IMR-90 (cell line): ENCODE measurements at regions not wholly inside any gene's neighbourhood (a gene's known extent, or its start where the extent isn't known, plus 50 kb on each side); places are given as distances from the start of the nearest gene placed in this dataset.

Experiments used
- ATAC-seq: fragments of 200-7000 bp; cut with Tn5 transposase; 2 replicates; pipeline ENCODE4 v1.9.1; 2020; ENCODE audit warnings: low read depth, mild to moderate bottlenecking, moderate library complexity
- BruUV-seq: library from RNA; stranded (reverse); fragments of 400-500 nt; replicated peaks from 2 replicates; lab custom pipeline; 2021; lab: Mats Ljungman, UMichigan
- CTCF ChIA-PET: fragments of 300-600 bp; formaldehyde crosslinking; extraction: SDS; loops from one replicate; lab custom pipeline; 2021; ENCODE audit warnings: antibody characterized with exemption; lab: Yijun Ruan, JAX
- POLR2A ChIA-PET: fragments of 300-600 bp; sonication (Branson Sonifier 250); formaldehyde crosslinking; loops from one replicate; lab custom pipeline; 2022; ENCODE audit warnings: antibody characterized with exemption; ENCODE audit not compliant: unreplicated experiment; lab: Charles Lee
- DNase-seq: peaks from one replicate; pipeline ENCODE4 v3.0.0; 2013
- H2AFZ ChIP-seq: replicated peaks from 2 replicates; pipeline ENCODE3; 2013; ENCODE audit warnings: low read length, mild to moderate bottlenecking; ENCODE audit not compliant: poor library complexity
- H2AK5ac ChIP-seq: 2 replicates; pipeline ENCODE4 v1.6.1; 2013; ENCODE audit warnings: low read depth, low read length, inconsistent platforms
- H2AK9ac ChIP-seq: replicated peaks from 2 replicates; pipeline ENCODE3; 2013; ENCODE audit warnings: mild to moderate bottlenecking, low read depth, low read length, moderate library complexity; ENCODE audit not compliant: poor library complexity
- H2BK120ac ChIP-seq: 2 replicates; pipeline ENCODE4 v1.6.1; 2013; ENCODE audit warnings: low read depth, low read length, inconsistent platforms
- H2BK15ac ChIP-seq: 3 replicates; pipeline ENCODE4 v1.6.1; 2013; ENCODE audit warnings: low read depth, low read length, inconsistent platforms
- H2BK20ac ChIP-seq: 2 replicates; pipeline ENCODE4 v1.6.1; 2013; ENCODE audit warnings: low read depth, mild to moderate bottlenecking, inconsistent platforms, low read length, moderate library complexity
- H2BK5ac ChIP-seq: 2 replicates; pipeline ENCODE4 v1.6.1; 2013; ENCODE audit warnings: mild to moderate bottlenecking, low read depth, low read length, inconsistent platforms; ENCODE audit not compliant: poor library complexity, severe bottlenecking
- H3K14ac ChIP-seq: replicated peaks from 2 replicates; pipeline ENCODE4 v1.6.1; 2013; ENCODE audit warnings: low read depth, low read length, inconsistent platforms
- H3K18ac ChIP-seq: 2 replicates; pipeline ENCODE4 v1.6.1; 2013; ENCODE audit warnings: low read depth, low read length, control low read depth
- H3K23ac ChIP-seq: 2 replicates; pipeline ENCODE4 v1.6.1; 2013; ENCODE audit warnings: low read depth, low read length, inconsistent platforms
- H3K27ac ChIP-seq: 2 replicates; pipeline ENCODE4 v1.5.1; 2013; ENCODE audit warnings: mild to moderate bottlenecking, control low read depth, low read length; ENCODE audit not compliant: insufficient read depth
- H3K27me3 ChIP-seq: 2 replicates; pipeline ENCODE4 v1.6.1; 2013; ENCODE audit warnings: low read length; ENCODE audit not compliant: control insufficient read depth, insufficient read depth
- H3K36me3 ChIP-seq: 2 replicates; pipeline ENCODE4 v1.6.1; 2013; ENCODE audit warnings: low read length, mixed read lengths; ENCODE audit not compliant: control insufficient read depth, insufficient read depth
- H3K4ac ChIP-seq: 2 replicates; pipeline ENCODE4 v1.6.1; 2013; ENCODE audit warnings: low read depth, low read length, inconsistent platforms
- H3K4me1 ChIP-seq: 2 replicates; pipeline ENCODE4 v1.6.1; 2013; ENCODE audit warnings: low read length, mixed read lengths; ENCODE audit not compliant: control insufficient read depth, insufficient read depth
- H3K4me2 ChIP-seq: 2 replicates; pipeline ENCODE4 v1.6.1; 2013; ENCODE audit warnings: low read depth, mild to moderate bottlenecking, control low read depth, low read length, moderate library complexity
- H3K4me3 ChIP-seq: 2 replicates; pipeline ENCODE4 v1.5.1; 2013; ENCODE audit warnings: low read depth, mild to moderate bottlenecking, control low read depth, low read length, moderate library complexity; ENCODE audit not compliant: insufficient read depth
- H3K56ac ChIP-seq: 2 replicates; pipeline ENCODE4 v1.6.1; 2013; ENCODE audit warnings: low read length, inconsistent platforms; ENCODE audit not compliant: insufficient read depth; ENCODE audit errors: extremely low read depth
- H3K79me1 ChIP-seq, 2 experiments: 2 replicates each; pipeline ENCODE4 v1.6.1; 2013; ENCODE audit warnings: low read length in 2 of 2, inconsistent platforms in 1 of 2, low read depth in 1 of 2
- H3K9ac ChIP-seq: 2 replicates; pipeline ENCODE4 v1.6.1; 2013; ENCODE audit warnings: low read depth, low read length, control low read depth
- H3K9me1 ChIP-seq: 2 replicates; pipeline ENCODE4 v1.6.1; 2013; ENCODE audit warnings: low read length, inconsistent platforms; ENCODE audit not compliant: insufficient read depth
- H3K9me3 ChIP-seq: 2 replicates; pipeline ENCODE4 v1.6.1; 2013; ENCODE audit warnings: low read length; ENCODE audit not compliant: control insufficient read depth, insufficient read depth
- H4K20me1 ChIP-seq: 2 replicates; pipeline ENCODE4 v1.6.1; 2013; ENCODE audit warnings: low read length, inconsistent platforms; ENCODE audit not compliant: insufficient read depth
- H4K5ac ChIP-seq: 2 replicates; pipeline ENCODE4 v1.6.1; 2013; ENCODE audit warnings: mild to moderate bottlenecking, low read depth, low read length, control low read depth
- H4K8ac ChIP-seq, 2 experiments: 2 replicates each; pipeline ENCODE4 v1.6.1; 2013; ENCODE audit warnings: low read depth in 2 of 2, low read length in 2 of 2, control low read depth in 1 of 2, inconsistent platforms in 1 of 2
- H4K91ac ChIP-seq: 2 replicates; pipeline ENCODE4 v1.6.1; 2013; ENCODE audit warnings: low read depth, low read length, inconsistent platforms; ENCODE audit not compliant: insufficient read depth
- BHLHE40 ChIP-seq: fragments of 150-350 bp; IDR thresholded peaks from 2 replicates; pipeline ENCODE4 v1.6.1; 2016; ENCODE audit warnings: mild to moderate bottlenecking, low read depth, low read length
- CEBPB ChIP-seq: IDR thresholded peaks from 2 replicates; pipeline ENCODE4 v1.6.1; 2012; ENCODE audit warnings: low read depth, low read length, improper control_type of control experiment
- CHD1 ChIP-seq: IDR thresholded peaks from 2 replicates; pipeline ENCODE4 v1.6.1; 2012; ENCODE audit warnings: low read depth, low read length, improper control_type of control experiment
- FOS ChIP-seq: fragments of 150-350 bp; IDR thresholded peaks from 2 replicates; pipeline ENCODE4 v1.6.1; 2016; ENCODE audit warnings: low read depth, low read length
- MAFK ChIP-seq: IDR thresholded peaks from 2 replicates; pipeline ENCODE4 v1.6.1; 2012; ENCODE audit warnings: low read depth, low read length, improper control_type of control experiment
- MAZ ChIP-seq: IDR thresholded peaks from 2 replicates; pipeline ENCODE4 v1.6.1; 2012; ENCODE audit warnings: low read depth, mild to moderate bottlenecking, low read length, improper control_type of control experiment, moderate library complexity, borderline replicate concordance
- NFE2L2 ChIP-seq: fragments of 150-350 bp; IDR thresholded peaks from 2 replicates; pipeline ENCODE4 v1.6.1; 2016; ENCODE audit warnings: low read depth, mild to moderate bottlenecking, low read length
- POLR2A ChIP-seq: IDR thresholded peaks from 2 replicates; pipeline ENCODE4 v1.6.1; 2012; ENCODE audit warnings: mild to moderate bottlenecking, low read depth, low read length
- RFX5 ChIP-seq: IDR thresholded peaks from 2 replicates; pipeline ENCODE4 v1.8.0; 2012; ENCODE audit warnings: low read depth, mild to moderate bottlenecking, low read length, moderate library complexity
- WGBS, 2 experiments: methylation state at CpG; one replicate each; pipeline versions ENCODE4 v1.1.5 to v1.1.7; 2013; ENCODE audit warnings: missing lambda C conversion rate in 2 of 2; ENCODE audit not compliant: insufficient read length in 1 of 2; ENCODE audit errors: extremely low coverage in 2 of 2; 5-methylcytosine and 5-hydroxymethylcytosine counted together
- dilution Hi-C: fragments of 300-500 bp; cut with HindIII; formaldehyde crosslinking; loops from one replicate; pipeline ENCODE4 v1.14.3; 2018; ENCODE audit warnings: low sequenced_read_pairs; ENCODE audit not compliant: unreplicated experiment
- in situ Hi-C: fragments of 300-500 bp; cut with MboI; formaldehyde crosslinking; loops from 3 replicates; pipeline ENCODE4 v1.14.3; 2019; ENCODE audit warnings: low sequenced_read_pairs, inconsistent platforms, mixed read lengths
- intact Hi-C: fragments of 100-400 bp; cut with micrococcal nuclease; formaldehyde crosslinking; loops from 2 replicates; pipeline ENCODE4 v1.10.0; 2022
- TF ChIP-seq, protein P1 (sequence below): fragments of 150-350 bp; IDR thresholded peaks from 2 replicates; pipeline ENCODE4 v1.6.1; 2016; ENCODE audit warnings: low read depth, mild to moderate bottlenecking, low read length, moderate library complexity, borderline replicate concordance
- TF ChIP-seq, protein P2 (sequence below): conservative IDR thresholded peaks from 2 replicates; pipeline ENCODE4 v1.5.1; 2012; ENCODE audit warnings: mild to moderate bottlenecking, low read depth, low read length, improper control_type of control experiment
- TF ChIP-seq, protein P3 (sequence below): fragments of 150-350 bp; IDR thresholded peaks from 2 replicates; pipeline ENCODE4 v1.6.1; 2017; ENCODE audit warnings: mild to moderate bottlenecking, antibody characterized with exemption, low read length, low read depth

DNA sequence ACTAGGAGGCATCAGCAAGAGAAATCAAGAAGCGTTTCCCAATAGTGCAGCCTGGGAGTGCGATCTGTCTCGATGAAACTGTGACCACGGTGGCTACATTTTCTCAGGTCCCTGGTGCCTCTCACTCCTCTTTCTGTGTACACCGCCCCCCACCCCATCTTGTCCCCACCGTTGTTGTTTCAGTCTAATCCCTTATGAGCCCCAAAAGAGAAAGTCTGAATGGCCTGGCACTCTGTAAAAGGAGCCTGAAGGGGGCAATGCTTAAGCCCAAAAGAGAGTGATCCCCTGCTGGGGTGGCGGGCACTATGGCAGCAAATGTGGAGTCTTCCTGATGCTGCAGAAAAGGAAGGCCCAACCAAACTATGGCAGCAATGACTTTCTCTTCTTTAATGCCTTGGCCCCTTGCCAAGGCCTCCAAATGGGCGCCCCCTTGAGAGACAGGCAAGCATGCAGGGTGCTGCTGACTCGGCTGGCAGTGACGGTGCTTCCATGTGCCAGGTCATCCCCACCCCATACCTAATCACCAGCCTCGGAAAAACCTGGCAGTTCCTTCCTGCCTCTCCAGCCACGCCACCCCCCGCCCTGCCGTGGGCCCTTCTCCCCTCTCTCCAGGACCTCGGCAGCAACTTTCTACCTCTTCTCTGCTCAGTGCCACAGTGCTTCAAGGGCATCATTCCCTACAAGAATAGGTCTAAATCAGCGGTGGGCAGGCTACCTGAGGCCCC is 123.0 kb downstream of the CYP26B1 start:
- ATAC-seq, result no peak
- no peak overlapping the region for H3K18ac ChIP-seq
- no peak overlapping the region for H3K23ac ChIP-seq
- H2AFZ ChIP-seq, result no peak overlapping the region
- 71% methylated on average over 11 of the region's 16 CpGs; no CpG with 5 or more reads in 1 of the 2 experiments for WGBS, 2 experiments
- H2BK15ac ChIP-seq, result no peak overlapping the region
- H3K79me1 ChIP-seq, result no peaks in the 10 kb centered on the region
- H3K4ac ChIP-seq, result no peak overlapping the region
- H3K27ac ChIP-seq, result no peak overlapping the region
- no TSS peak for BruUV-seq
- no peaks in the 10 kb centered on the region for H4K20me1 ChIP-seq
- H2BK5ac ChIP-seq, result no peak overlapping the region
- no peak overlapping the region for H2AK9ac ChIP-seq
- no peak overlapping the region for H3K4me2 ChIP-seq
- H3K4me3 ChIP-seq, result no peak overlapping the region
- H3K9me3 ChIP-seq, result no peaks in the 10 kb centered on the region
- H4K5ac ChIP-seq, result no peak overlapping the region
- peaks cover under 1% of the 10 kb centered on the region; the same call in 1 of the 2 replicates for H3K27me3 ChIP-seq
- H4K91ac ChIP-seq, result no peak overlapping the region
- H3K4me1 ChIP-seq, result no peaks in the 10 kb centered on the region
- H3K9me1 ChIP-seq, result no peaks in the 10 kb centered on the region
- intact Hi-C loops (no loop called here), in situ Hi-C loops (no loop called here), dilution Hi-C loops (no loop called here)
- CTCF ChIA-PET, result no interaction called here
- H3K14ac ChIP-seq, result no peak overlapping the region
- no peak overlapping the region for H2AK5ac ChIP-seq
- TF ChIP-seq CEBPB, result no peak
- TF ChIP-seq POLR2A, result no peak
- TF ChIP-seq, protein P1, sequence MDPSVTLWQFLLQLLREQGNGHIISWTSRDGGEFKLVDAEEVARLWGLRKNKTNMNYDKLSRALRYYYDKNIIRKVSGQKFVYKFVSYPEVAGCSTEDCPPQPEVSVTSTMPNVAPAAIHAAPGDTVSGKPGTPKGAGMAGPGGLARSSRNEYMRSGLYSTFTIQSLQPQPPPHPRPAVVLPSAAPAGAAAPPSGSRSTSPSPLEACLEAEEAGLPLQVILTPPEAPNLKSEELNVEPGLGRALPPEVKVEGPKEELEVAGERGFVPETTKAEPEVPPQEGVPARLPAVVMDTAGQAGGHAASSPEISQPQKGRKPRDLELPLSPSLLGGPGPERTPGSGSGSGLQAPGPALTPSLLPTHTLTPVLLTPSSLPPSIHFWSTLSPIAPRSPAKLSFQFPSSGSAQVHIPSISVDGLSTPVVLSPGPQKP, result no peak
- no peak for TF ChIP-seq FOS
- TF ChIP-seq, protein P2, sequence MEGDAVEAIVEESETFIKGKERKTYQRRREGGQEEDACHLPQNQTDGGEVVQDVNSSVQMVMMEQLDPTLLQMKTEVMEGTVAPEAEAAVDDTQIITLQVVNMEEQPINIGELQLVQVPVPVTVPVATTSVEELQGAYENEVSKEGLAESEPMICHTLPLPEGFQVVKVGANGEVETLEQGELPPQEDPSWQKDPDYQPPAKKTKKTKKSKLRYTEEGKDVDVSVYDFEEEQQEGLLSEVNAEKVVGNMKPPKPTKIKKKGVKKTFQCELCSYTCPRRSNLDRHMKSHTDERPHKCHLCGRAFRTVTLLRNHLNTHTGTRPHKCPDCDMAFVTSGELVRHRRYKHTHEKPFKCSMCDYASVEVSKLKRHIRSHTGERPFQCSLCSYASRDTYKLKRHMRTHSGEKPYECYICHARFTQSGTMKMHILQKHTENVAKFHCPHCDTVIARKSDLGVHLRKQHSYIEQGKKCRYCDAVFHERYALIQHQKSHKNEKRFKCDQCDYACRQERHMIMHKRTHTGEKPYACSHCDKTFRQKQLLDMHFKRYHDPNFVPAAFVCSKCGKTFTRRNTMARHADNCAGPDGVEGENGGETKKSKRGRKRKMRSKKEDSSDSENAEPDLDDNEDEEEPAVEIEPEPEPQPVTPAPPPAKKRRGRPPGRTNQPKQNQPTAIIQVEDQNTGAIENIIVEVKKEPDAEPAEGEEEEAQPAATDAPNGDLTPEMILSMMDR, result no peak
- TF ChIP-seq, protein P3, sequence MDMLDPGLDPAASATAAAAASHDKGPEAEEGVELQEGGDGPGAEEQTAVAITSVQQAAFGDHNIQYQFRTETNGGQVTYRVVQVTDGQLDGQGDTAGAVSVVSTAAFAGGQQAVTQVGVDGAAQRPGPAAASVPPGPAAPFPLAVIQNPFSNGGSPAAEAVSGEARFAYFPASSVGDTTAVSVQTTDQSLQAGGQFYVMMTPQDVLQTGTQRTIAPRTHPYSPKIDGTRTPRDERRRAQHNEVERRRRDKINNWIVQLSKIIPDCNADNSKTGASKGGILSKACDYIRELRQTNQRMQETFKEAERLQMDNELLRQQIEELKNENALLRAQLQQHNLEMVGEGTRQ, result no peak
- TF ChIP-seq MAFK, result no peak
- TF ChIP-seq BHLHE40, result no peak
- no peak for TF ChIP-seq RFX5
- TF ChIP-seq MAZ, result no peak
- TF ChIP-seq CHD1, result no peak
- no peak for TF ChIP-seq NFE2L2
- H3K9ac ChIP-seq, result no peak overlapping the region
- POLR2A ChIA-PET, result no interaction called here
- no peaks in the 10 kb centered on the region for H3K36me3 ChIP-seq
- no peak overlapping the region for H3K56ac ChIP-seq
- no peak overlapping the region for H4K8ac ChIP-seq
- DNase-seq, result no peak
- no peak overlapping the region for H2BK20ac ChIP-seq
- no peak overlapping the region for H2BK120ac ChIP-seq
